ENCODE measurements at regions not wholly inside any gene's neighbourhood (a gene's known extent, or its start where the extent isn't known, plus 50 kb on each side); places are given as distances from the start of the nearest gene placed in this dataset.

- no peak for DNase-seq (ENCODE audit: extremely low read depth, low read depth)
- no peak for TF ChIP-seq CTCF (IDR thresholded peaks at IDR 0.05; ENCODE audit: low read depth, low read length)
These were observed 59.8 kb upstream of the RNU6ATAC start for GRCh38 chr9:134224127-134224526.

- no peak for TF ChIP-seq CTCF (IDR thresholded peaks at IDR 0.05; ENCODE audit: low read depth, low read length)
These were observed 60.3 kb upstream of the RNU6ATAC start for GRCh38 chr9:134224567-134225093.

GRCh38 chr9:134225186-134225585 is 60.8 kb upstream of the RNU6ATAC start:
- DNase-seq (ENCODE audit: extremely low read depth, low read depth), result no peak
- no peak for TF ChIP-seq CTCF (IDR thresholded peaks at IDR 0.05; ENCODE audit: low read depth, low read length)

More at GRCh38 chr9:134224567-134225093, 60.3 kb upstream of the RNU6ATAC start:
- DNase-seq (ENCODE audit: extremely low read depth, low read depth), result no peak

- no peak for DNase-seq (ENCODE audit: extremely low read depth, low read depth)
- no peak for TF ChIP-seq CTCF (IDR thresholded peaks at IDR 0.05; ENCODE audit: low read depth, low read length)
These were observed 61.5 kb upstream of the RNU6ATAC start for GRCh38 chr9:134225816-134226215.

- TF ChIP-seq CTCF (IDR thresholded peaks at IDR 0.05; ENCODE audit: low read depth, low read length), result no peak
- DNase-seq (ENCODE audit: extremely low read depth, low read depth), result peak; percentile 39
These were observed 62.0 kb upstream of the RNU6ATAC start for GRCh38 chr9:134226221-134226930.

GRCh38 chr9:134227451-134228411 is 63.4 kb upstream of the RNU6ATAC start:
- no peak for DNase-seq (ENCODE audit: extremely low read depth, low read depth)
- no peak for TF ChIP-seq CTCF (IDR thresholded peaks at IDR 0.05; ENCODE audit: low read depth, low read length)

- no peak for TF ChIP-seq CTCF (IDR thresholded peaks at IDR 0.05; ENCODE audit: low read depth, low read length)
- no peak for DNase-seq (ENCODE audit: extremely low read depth, low read depth)
These were observed 64.3 kb upstream of the RNU6ATAC start for GRCh38 chr9:134228649-134229048.

Data from AG09319 (cell line).